ENCODE measurements at regions not wholly inside any gene's neighbourhood (a gene's known extent, or its start where the extent isn't known, plus 50 kb on each side); places are given as distances from the start of the nearest gene placed in this dataset.

GRCh38 chr5:68685863-68686262 is 408.0 kb upstream of the SLC30A5 start:
- Histone ChIP-seq H3K36me3 (ENCODE audit: insufficient read depth) (peaks cover 5% of the 10 kb centered on the region; the same call in 1 of the 2 replicates), H3K79me2 (replicated peaks; ENCODE audit: insufficient read depth) (no peaks in the 10 kb centered on the region), H3K27me3 (ENCODE audit: insufficient read depth) (no peaks in the 10 kb centered on the region), H4K20me1 (replicated peaks; ENCODE audit: insufficient read depth) (no peaks in the 10 kb centered on the region), H3K4me2 (no peak overlapping the region), H2AFZ (no peak overlapping the region), H3K4me3 (no peak overlapping the region), H3K4me1 (ENCODE audit: insufficient read depth) (no peaks in the 10 kb centered on the region), H3F3A (replicated peaks; ENCODE audit: low read depth) (no peaks in the 10 kb centered on the region), H3K27ac (ENCODE audit: low read depth) (no peak overlapping the region), H3K9me2 (ENCODE audit: insufficient read depth) (peaks cover 4% of the 10 kb centered on the region; the same call in 1 of the 2 replicates)
- ATAC-seq (no peak), DNase-seq (ENCODE audit: low spot score) (no peak)
- TF ChIP-seq CREB1 (CRISPR knock-in tag; IDR thresholded peaks at IDR 0.05; ENCODE audit: low read depth) (no peak), ZNF331 (CRISPR knock-in tag; IDR thresholded peaks at IDR 0.05; ENCODE audit: low read depth) (no peak), REST (IDR thresholded peaks at IDR 0.05; ENCODE audit: unreplicated experiment) (no peak), ZNF462 (CRISPR knock-in tag; IDR thresholded peaks at IDR 0.05) (no peak), EZH2phosphoT487 (IDR thresholded peaks at IDR 0.05; ENCODE audit: unreplicated experiment) (no peak), POLR2AphosphoS5 (IDR thresholded peaks at IDR 0.05; ENCODE audit: low read depth) (no peak), STAT1 (IDR thresholded peaks at IDR 0.05; ENCODE audit: unreplicated experiment) (no peak), JUNB (IDR thresholded peaks at IDR 0.05; ENCODE audit: unreplicated experiment) (no peak), NANOG (IDR thresholded peaks at IDR 0.05; ENCODE audit: borderline replicate concordance) (no peak), ETS1 (IDR thresholded peaks at IDR 0.05) (no peak), CTCF (conservative IDR thresholded peaks at IDR 0.05; ENCODE audit: low read depth in 2 of 2) (no peak), ZNF114 (CRISPR knock-in tag; IDR thresholded peaks at IDR 0.05) (no peak), EZH2 (IDR thresholded peaks at IDR 0.05; ENCODE audit: low read depth, unreplicated experiment) (no peak)
- peaks cover 3% of the 10 kb centered on the region for H3K27me3 Mint-ChIP-seq (ENCODE audit: insufficient read depth, low read depth, poor library complexity)
- H3K27ac Mint-ChIP-seq = no peak overlapping the region
- no peak overlapping the region for H3K4me3 Mint-ChIP-seq
- peaks cover 8% of the 10 kb centered on the region; the same call in 1 of the 3 replicates for H3K36me3 Mint-ChIP-seq (ENCODE audit: low read depth)
- H3K4me1 Mint-ChIP-seq = peaks cover 5% of the 10 kb centered on the region; the same call in 2 of the 3 replicates
- H3K9me3 Mint-ChIP-seq = peaks cover 13% of the 10 kb centered on the region

Data from GM23338 (cell line).